ENCODE measurements at regions not wholly inside any gene's neighbourhood (a gene's known extent, or its start where the extent isn't known, plus 50 kb on each side); places are given as distances from the start of the nearest gene placed in this dataset.

DNA sequence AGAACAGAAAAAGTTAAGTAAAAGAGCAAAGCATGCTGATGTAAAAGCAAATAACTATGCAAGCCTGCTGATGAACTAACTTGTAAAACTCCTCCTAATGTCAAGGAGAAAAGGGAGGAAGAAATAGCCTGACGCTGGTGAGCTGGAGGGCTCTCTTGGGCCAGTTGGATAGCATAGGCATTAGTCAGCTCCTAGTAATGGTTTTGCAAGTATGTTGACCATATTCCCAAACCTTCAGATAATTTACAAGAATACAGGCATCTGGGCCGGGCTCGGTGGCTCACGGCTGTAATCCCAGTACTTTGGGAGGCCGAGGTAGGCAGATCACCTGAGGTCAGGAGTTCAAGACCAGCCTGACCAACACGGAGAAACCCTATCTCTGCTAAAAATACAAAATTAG is 871.4 kb downstream of the C12orf50 start:
- TF ChIP-seq CTCF (IDR thresholded peaks at IDR 0.05; ENCODE audit: low read length): no peak
- TF ChIP-seq EZH2 (IDR thresholded peaks at IDR 0.05; ENCODE audit: borderline replicate concordance, low read length): no peak

All from OCI-LY1 (cell line).